NOMO-1 treated with dmso at 0.1 percent for 144 hours (cell line): ENCODE measurements at regions not wholly inside any gene's neighbourhood (a gene's known extent, or its start where the extent isn't known, plus 50 kb on each side); places are given as distances from the start of the nearest gene placed in this dataset.
A peak's percentile ranks its signal among the peaks of the same experiment; 100 is the strongest.
"Not testable (repeated sequence)": the region's sequence is repeated elsewhere in the genome, so short reads cannot be mapped to it uniquely, and the experiment has no call there.

Experiments used
- DNase-seq: peaks from one replicate; lab custom pipeline; 2025; ENCODE audit not compliant: unreplicated experiment; lab: John Stamatoyannopoulos, UW

DNA sequence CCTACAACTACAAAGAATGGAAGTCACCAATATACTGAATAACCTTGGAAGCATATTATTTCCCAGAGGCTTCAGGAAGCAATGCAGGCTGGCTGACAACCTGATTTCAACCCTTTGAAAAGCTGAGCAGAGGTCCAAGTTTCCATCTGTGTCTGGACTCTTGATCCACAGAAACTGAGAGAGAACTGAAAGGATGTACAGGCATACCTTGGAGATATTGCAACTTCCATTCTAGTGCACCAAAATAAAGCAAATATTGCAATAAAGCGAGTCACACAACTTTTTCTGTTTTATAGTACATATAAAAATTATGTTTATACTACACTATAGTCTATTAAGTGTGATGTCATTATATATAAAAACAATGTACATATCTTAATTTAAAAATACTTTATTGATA is 85.3 kb downstream of the TYW3 start:
- DNase-seq, result no peak

DNA sequence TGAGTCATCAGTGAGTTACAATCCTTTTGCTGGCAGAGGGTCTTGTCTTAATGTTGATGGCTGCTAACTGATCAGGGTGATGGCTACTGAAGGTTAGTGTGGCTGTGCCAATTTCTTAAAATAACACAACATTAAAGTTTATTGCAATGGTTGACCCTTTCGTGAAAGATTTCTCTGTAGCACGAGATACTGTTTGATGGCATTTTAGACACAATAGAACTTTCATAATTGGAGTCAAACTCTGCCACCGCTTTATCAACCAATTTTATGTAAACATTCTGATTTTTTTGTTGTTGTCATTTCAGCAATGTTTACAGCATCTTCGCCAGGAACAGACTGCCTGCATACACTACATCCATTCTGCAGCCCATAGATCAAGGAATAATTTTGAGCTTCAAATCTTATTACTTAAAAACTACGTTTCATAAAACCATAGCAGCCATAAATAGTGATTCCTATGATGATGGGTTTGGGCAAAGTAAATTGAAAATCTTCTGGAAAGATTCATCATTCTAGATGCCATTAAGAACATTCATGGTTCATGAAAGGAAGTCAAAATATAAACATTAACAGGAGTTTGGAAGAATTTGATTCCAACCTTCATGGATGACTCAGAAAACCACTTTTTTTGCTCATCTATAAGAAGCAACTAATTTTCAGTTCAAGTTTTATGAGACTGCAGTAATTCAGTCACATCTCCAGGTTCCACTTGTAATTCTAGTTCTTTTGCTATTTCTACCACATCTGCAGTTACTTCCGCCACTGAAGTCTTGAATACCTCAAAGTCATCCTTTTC is 85.9 kb downstream of the TYW3 start:
- DNase-seq, result no peak

DNA sequence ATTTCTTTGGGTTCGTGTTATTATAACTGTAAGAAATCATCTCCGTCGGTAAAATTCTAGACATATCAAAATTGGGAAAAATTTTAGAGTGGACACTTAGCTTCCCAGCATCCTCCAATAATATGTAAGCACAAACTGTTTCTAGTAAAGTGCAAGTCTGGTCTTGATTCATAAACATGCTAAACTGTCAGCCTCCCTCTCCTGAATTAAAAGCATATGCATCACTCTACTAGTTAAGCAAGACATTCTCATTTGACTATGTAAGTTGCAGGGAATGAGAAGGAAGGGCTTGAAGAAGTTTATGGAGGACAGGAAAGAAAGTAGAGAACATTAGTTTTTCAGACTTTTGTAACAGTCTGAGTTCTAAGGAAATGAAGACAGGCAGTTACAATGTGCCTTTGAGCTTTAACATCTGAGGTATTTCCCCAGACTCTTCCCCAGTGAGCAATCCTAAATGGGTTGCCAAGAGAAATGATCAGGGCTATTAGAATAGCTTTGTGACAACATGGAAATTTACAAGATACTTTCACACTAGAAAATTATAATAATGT is 90.0 kb downstream of the TYW3 start:
- DNase-seq, result no peak

DNA sequence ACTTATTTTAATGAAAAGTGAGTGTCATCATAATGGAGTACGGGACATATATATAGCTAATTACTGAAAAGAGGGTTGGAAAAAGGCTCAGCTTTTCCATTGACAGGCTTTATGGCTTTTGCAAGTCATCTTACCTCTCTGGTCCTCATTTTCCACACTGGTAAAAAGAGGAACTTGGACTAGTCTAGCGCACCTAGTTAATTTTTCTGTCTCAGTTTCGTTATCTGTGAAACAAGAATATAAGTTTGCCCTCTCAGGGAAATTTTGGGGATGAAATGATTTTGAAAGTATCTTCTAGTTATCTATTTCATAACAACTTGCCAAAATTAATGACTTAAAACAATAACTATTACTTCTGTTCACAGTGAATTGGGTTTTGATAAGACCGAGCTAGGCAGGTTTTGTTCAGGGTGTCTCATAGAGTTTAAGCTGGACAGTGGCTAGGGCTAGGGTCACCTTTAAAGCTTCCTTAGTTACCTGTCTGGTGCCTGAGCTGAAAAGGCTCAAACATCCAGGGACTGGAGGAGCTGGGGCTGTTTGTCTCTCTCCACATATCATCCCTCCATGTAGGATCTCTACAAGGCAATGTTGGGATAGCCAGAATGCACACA is 91.7 kb downstream of the TYW3 start:
- DNase-seq, result no peak

DNA sequence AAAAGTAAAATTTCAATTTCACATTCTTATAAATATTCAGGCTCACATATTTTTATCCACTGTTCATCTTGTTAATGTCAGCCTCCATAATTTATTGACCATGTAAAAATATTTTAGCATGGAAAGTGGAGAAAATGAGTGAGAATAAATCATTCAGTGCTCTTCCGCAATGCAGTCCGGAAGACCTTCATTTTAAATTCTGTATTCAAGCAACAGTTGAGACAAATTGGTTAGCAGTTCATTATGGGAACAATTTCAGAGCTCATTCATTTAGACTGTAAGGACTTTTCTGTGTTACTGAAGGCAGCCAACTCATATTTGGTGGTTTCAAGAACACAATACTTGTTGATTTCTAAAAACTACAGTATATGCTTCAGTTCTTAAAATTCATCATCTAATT is 97.8 kb downstream of the TYW3 start:
- no peak for DNase-seq

DNA sequence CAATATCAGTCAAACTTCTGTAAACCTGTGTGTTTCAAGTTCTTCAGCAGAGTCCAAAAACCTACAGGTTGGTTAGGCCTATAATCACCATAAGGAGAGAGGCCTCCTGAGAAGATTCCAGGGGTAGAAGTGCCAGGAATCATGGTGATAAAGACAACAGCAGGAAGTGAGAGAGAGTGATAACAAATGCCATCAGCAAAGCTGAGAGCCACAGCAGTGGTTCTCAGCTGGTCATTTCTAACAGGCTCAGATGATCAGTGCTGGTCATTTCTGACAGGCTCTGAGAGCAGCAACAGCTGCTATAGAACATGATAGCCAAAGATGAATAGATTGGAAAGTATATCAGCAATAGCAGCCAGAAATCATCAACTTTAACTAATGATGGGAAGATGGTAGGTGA is 101.3 kb downstream of the TYW3 start:
- no peak for DNase-seq

DNA sequence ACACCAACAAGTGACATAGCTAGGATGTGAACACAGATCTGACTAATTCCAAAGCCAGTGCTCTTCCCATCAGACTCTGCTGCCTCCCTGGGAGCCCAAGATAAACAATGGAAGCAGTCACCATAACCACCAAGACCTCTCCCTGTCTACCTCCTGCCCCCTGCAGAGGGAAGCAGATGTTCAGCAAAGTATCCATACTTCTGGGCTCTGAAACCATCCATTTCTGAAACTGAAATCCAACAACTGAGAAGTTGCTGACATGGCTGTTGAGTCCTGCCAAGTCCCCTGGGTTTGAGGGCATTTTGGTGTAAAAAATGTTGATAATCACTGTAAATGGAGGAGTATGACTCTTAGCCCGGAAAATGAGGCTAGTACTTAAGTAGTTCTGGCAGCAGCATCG is 102.1 kb downstream of the TYW3 start:
- DNase-seq, result no peak

DNA sequence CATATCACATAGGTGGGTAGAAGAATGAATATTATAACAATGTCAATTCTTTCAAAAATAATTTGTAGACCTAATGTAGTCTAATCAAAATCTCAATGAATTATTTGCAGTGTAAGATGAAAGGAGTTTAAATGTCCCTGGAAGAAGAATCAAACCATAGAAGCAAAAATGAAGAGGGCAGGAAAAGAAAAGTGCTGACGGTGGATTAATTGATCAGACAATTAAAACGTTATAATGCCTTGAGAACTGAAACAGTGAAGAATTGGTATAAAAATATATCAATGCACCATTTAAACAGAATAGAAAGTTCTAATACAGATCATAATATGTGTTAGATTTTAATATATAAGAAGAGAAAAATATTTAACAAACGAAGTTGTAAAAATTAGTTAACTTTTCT is 109.8 kb downstream of the TYW3 start:
- DNase-seq, result no peak

DNA sequence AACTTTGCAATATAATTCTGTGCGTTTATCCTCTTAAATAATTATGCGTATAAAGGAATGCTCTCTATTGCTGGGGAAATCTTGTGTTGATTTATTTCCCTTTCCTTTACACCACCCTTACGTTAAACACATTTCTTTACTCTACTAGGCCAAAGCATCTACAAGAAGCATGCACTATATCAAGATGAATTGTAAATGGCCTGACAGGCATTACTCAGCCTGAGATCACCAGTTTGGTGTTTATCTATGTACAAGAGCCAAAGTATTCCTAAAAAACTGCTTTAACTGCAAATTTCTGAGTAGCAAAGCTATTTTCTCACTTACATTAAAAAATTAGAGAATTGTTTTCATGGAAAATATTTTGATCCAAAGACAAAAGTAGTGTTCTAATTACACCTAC is 114.8 kb downstream of the TYW3 start:
- no peak for DNase-seq

DNA sequence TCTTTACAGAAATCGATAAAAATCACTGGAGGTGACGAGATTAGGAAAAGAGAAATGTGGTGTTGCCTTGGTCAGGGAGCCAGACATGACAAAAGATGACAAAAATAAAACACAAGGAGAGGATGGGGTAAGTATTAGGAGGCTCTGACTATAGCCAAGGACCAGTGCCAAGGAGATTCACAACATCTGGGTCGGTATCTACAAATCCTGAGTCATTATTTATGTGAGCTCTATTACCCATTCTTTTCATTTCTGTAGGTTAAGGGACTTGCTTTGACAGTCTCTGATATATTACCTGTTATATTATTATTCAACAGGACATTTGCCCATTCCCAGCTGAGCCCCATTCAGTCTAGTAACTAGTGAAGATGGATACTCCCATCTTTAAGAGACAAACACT is 120.8 kb downstream of the TYW3 start:
- DNase-seq, result no peak

DNA sequence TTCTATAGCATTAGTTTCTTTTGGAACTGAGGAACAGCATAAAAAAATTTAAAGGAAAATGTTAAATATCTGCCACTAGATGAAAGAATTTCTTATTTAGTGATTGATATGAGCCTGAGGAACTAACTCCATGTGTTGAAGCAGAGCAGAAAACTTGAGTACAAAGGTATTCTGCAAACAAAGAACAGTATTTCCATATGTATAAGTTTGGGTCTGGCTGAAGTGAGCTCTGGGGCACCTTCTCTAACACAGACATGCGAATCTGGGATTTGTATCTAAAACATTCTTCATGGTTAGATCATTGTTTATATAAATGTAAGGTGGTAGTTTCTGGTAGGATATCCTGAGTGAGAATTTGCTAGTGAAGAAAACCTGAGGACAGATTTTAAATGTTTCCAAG is 123.2 kb downstream of the TYW3 start:
- DNase-seq, result no peak

DNA sequence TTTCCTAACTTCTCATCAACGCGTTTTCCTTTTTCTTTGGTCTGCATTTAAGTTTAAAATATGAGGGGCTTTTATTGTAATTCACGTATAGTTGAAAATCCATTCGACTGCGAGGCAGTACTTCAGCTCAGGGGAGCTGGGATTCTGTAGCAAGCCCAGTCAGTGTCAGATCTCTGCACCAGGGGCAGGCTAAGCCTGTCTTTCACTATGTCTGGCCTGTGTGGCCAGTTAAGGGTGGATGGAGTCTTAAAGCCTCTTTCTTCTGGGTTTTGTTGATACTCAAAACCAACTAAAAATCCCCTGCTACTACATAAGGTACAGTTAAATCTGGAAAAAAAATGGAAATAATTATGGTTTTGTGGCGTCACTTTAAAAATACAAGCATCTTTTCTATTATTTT is 124.7 kb downstream of the TYW3 start:
- DNase-seq, result no peak

DNA sequence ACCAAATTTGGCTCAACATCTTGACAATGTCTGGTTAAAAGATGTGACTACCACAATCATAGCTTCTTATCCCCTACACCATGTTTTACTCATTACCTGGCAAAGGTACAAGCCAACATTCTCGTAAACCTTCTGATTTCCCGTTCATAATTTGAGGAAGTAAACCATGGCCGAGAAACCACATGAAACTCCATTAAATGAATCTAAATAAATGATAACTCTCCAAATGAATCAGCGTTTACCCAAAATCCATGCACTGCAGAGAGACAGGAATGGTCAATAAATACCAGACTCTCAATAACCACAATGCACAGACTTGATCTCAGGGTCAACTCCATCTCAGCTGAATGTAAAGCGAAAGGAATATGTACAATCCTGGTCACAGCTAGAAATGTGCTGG is 125.2 kb downstream of the TYW3 start:
- DNase-seq, result no peak

DNA sequence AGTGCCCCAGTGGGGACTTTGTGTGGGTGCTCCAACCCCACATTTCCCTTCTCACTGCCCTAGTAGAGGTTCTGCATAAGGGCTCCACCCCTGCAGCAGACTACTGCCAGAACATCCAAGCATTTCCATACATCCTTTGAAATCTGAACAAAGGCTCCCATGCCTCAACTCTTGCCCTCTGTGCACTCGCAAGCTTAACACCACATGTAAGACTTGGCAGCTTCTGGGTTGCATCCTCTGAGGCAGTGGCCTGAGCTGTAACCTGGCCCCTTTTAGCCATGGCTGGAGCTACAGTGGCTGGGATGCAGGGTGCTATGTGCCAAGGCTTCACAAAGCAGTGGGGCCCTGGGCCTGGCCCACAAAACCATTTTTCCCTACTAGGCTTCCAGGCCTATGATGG is 128.9 kb downstream of the TYW3 start:
- DNase-seq, result no peak

DNA sequence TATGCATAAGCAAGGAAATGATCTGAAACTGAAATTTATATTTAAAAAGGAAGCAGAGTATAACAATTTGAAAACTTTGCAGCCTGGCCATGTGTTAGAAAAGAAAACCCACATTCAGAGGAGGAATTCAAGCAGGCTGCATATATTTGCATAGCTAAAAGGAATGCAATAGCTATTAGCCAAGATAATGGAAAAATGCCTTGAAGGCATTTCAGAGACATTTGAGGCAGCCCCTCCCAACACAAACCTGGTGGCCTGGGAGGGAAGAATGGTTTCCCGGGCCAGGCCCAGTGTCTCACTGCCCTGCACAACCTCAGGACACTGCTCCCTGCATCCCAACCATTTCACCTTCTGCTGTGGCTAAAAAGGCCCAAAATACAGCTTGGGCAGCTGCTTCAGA is 136.8 kb downstream of the TYW3 start:
- no peak for DNase-seq

DNA sequence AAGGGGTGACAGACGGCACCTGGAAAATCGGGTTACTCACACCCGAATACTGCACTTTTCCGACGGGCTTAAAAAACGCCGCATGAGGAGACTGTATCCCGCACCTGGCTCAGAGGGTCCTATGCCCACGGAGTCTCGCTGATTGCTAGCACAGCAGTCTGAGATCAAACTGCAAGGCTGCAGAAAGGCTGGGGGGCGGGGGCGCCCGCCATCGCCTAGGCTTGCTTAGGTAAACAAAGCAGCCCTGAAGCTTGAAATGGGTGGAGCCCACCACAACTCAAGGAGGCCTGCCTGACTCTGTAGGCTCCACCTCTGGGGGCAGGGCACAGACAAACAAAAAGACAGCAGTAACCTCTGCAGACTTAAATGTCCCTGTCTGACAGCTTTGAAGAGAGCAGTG is 144.4 kb downstream of the TYW3 start:
- DNase-seq, result not testable (repeated sequence)

DNA sequence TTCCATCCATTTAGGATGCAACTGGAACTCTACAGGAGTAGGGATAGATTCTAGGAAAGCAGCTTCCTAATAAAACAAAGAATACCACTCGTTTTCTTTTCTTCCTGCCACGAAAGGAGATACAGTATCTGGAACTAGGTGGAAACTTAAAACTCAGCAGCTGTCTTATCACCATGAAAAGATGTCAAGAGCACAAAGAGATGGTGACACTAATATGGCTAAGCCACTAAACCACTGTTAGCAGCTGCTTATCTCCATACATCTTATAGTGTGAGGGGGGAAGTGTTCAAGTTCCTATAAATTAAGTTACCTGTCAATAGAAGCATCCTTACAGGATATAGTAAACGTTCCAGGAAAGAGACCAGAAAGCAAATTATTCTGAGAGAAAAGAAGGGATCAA is 162.5 kb downstream of the TYW3 start:
- DNase-seq, result no peak

DNA sequence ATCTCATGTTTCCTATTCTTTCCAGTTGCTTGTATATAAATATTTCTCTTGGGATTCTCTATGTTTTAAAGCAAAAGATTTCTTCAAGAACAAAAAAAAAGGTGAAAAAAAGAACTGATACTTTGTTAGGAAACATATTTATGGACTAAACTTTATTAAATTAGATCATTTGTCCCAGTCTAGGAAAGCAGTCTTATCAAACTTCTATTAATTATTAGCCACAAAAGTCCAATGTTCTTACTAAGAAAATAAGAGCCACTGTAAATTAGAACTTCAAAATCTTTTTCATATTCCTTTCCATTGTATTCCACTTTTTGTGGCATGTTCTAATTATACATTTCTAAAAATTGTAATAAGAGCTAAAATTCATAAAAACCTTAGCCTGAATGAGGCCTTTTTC is 175.2 kb downstream of the TYW3 start:
- DNase-seq, result no peak

DNA sequence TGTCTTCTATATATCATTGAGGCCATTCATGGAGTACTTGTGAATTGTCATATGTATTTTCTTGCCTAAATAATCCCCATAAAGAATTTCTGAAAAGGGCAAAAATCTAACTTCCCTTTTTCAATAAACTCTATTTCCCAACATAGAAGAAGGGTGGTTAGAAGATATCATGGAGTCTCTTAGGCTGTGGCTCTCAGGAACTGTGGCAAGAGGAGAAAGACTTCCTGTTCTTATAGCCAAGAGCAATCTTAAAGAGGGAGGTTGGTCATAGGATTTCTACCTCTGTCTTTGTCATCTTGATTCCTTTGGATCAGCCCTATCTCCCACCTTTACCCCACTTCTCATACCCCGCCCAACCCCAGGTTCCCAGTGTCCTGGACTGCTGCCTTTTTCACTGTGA is 175.8 kb downstream of the TYW3 start:
- peak; percentile 12 for DNase-seq

DNA sequence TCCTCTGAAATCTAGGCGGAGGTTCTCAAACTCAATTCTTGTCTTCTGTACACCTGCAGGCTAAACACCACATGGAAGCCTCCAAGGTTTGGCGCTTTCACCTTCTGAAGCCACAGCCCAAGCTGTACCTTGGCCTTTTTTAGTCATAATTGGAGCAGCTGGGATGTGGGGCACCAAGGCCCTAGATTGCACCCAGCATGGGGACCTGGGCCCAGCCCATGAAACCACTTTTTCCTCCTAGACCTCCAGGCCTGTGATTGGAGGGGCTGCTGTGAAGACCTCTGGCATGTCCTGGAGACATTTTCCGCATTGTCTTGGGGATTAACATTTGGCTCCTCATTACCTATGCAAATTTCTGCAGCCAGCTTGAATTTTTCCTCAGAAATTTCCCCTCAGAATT is 181.0 kb downstream of the TYW3 start:
- no peak for DNase-seq

DNA sequence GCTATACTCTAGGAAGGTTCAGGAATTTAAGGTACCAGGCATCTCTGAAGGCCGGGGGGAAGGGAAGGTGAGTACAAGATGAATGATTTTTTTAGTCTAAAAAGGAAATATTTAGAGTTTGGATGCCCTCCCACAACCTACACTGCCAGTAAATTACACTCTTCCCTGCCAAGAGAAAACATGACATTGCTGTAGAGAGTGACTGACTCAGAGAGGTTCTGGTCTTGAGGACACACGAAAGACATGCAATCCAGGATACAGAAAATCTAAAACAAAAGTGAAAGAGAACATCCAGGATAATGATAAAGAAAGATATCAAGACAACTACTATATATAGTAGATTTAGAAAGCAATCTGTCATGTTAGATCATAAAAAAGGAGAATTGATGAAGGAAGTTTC is 200.5 kb downstream of the TYW3 start:
- DNase-seq, result no peak

DNA sequence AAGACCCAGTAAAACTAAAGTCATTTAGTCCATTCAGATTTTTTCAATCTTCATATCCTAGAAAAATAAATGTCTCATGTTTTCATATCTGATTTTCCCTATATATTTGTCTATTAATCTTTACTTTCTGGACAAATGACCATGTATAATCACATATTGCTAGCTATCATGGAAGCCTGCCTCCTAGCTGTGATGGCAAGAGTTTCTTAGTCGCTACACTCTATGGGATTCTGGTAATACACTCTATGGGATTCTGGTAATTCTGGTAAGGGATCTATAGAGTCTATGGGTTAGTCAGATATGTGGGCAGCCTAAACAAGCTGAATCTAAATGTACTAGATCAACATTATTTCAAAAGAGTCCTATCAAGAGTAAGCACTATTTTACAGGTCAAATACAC is 198.7 kb upstream of the LHX8 start:
- DNase-seq, result no peak

DNA sequence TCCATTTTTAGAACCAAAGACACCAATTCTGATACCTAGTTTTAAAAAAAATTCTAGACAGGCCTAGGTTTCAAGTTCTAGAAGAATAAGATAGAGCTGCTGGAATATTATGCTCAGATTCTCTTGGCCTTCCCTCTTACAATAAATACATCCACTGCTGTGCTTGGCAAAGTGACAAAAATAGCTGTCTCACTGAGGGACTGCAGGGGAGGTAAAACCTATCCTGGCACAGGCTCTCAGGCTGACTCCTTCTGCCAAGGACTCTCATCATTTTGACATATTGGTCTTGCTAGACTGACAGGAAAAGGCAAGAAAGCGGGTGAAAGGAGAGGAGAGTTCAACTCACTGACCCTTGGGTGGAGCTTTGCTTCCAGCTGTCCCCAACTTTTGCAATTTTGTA is 197.0 kb upstream of the LHX8 start:
- DNase-seq, result no peak
